ENCODE measurements at regions not wholly inside any gene's neighbourhood (a gene's known extent, or its start where the extent isn't known, plus 50 kb on each side); places are given as distances from the start of the nearest gene placed in this dataset.

GRCh38 chr3:194761384-194761783, 75.7 kb downstream of the FAM43A start:
- TF ChIP-seq SREBF2 (IDR thresholded peaks at IDR 0.05) (no peak), CTCF (IDR thresholded peaks at IDR 0.05) (no peak), ESRRA (IDR thresholded peaks at IDR 0.05; ENCODE audit: borderline replicate concordance, low read length) (no peak), FOXS1 (CRISPR knock-in tag; IDR thresholded peaks at IDR 0.05) (no peak), POLR2AphosphoS2 (conservative IDR thresholded peaks at IDR 0.05; ENCODE audit: low read length) (no peak)

Data from A549 (cell line).